IMR-90 (cell line): ENCODE measurements at regions not wholly inside any gene's neighbourhood (a gene's known extent, or its start where the extent isn't known, plus 50 kb on each side); places are given as distances from the start of the nearest gene placed in this dataset.

Source experiments
- BHLHE40 ChIP-seq: fragments of 150-350 bp; IDR thresholded peaks from 2 replicates; pipeline ENCODE4 v1.6.1; 2016; ENCODE audit warnings: mild to moderate bottlenecking, low read depth, low read length
- CEBPB ChIP-seq: IDR thresholded peaks from 2 replicates; pipeline ENCODE4 v1.6.1; 2012; ENCODE audit warnings: low read depth, low read length, improper control_type of control experiment
- CTCF ChIP-seq: conservative IDR thresholded peaks from 2 replicates; pipeline ENCODE4 v1.5.1; 2012; ENCODE audit warnings: mild to moderate bottlenecking, low read depth, low read length, improper control_type of control experiment
- ELK1 ChIP-seq: fragments of 150-350 bp; IDR thresholded peaks from 2 replicates; pipeline ENCODE4 v1.6.1; 2016; ENCODE audit warnings: low read depth, mild to moderate bottlenecking, low read length, moderate library complexity, borderline replicate concordance
- MAFK ChIP-seq: IDR thresholded peaks from 2 replicates; pipeline ENCODE4 v1.6.1; 2012; ENCODE audit warnings: low read depth, low read length, improper control_type of control experiment
- MXI1 ChIP-seq: IDR thresholded peaks from 2 replicates; pipeline ENCODE4 v1.6.1; 2012; ENCODE audit warnings: low read depth, mild to moderate bottlenecking, low read length, moderate library complexity, borderline replicate concordance
- POLR2A ChIP-seq: IDR thresholded peaks from 2 replicates; pipeline ENCODE4 v1.6.1; 2012; ENCODE audit warnings: mild to moderate bottlenecking, low read depth, low read length
- USF2 ChIP-seq: fragments of 150-350 bp; IDR thresholded peaks from 2 replicates; pipeline ENCODE4 v1.6.1; 2017; ENCODE audit warnings: mild to moderate bottlenecking, antibody characterized with exemption, low read length, low read depth

- TF ChIP-seq CEBPB = no peak
- no peak for TF ChIP-seq CTCF
- TF ChIP-seq POLR2A = no peak
- TF ChIP-seq MAFK = no peak
- TF ChIP-seq ELK1 = no peak
- TF ChIP-seq USF2 = no peak
- no peak for TF ChIP-seq BHLHE40
- TF ChIP-seq MXI1 = no peak
These were observed 776.5 kb downstream of the DHX35 start for GRCh38 chr20:39738651-39739050.
